ENCODE measurements at regions not wholly inside any gene's neighbourhood (a gene's known extent, or its start where the extent isn't known, plus 50 kb on each side); places are given as distances from the start of the nearest gene placed in this dataset.

- no peak for DNase-seq
Observed at GRCh38 chr15:39194106-39194830, 386.6 kb upstream of the THBS1 start.

- no peak for DNase-seq
Observed at GRCh38 chr15:39195961-39196486, 384.9 kb upstream of the THBS1 start.

DNA sequence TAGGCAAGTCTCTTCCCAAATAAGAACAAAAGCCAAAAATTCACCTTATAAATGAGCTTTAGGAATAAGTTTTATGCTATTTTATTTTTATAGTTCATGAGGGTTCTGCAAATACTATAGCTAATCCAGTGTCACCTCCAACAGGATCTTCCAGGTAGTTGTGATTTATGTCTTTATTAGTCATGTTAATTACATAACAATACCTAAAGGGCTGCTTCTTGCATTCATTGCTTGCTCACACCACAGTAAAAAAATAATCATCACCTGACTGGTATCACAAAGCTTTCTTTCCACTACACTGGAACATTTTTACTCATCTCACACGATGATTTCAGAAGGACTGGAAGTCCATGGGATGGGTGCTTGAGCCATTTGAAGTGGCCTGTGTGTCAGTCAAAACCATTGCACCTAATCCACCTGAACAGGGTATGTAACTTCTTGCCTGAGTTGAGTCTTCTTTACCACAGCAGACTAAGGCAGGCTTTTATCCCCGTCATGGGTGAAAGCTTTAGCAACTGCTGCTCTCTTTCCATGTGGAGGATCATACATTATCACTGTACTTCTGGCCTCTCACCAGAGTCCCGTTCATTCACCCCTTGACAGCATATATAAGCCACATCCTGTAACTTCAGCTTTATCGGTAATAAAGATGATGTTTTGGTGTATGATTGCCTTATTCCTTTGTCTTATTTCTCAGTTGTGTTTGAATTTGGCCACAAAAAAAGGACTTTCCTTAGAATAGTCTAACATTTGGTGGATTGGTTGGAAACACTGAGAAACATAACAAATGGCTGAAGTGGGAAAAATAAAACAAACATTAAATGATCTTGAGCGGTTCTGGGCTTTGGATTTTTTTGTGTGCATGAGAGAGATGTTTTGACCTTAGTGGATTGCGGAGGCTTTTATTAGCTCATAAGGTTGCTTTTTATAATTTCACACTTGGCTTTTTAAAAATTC is 382.6 kb upstream of the THBS1 start:
- DNase-seq, result no peak

GRCh38 chr15:39199076-39199475 is 381.8 kb upstream of the THBS1 start:
- DNase-seq, result no peak

- no peak for DNase-seq
Observed at GRCh38 chr15:39200586-39200985, 380.3 kb upstream of the THBS1 start.

DNA sequence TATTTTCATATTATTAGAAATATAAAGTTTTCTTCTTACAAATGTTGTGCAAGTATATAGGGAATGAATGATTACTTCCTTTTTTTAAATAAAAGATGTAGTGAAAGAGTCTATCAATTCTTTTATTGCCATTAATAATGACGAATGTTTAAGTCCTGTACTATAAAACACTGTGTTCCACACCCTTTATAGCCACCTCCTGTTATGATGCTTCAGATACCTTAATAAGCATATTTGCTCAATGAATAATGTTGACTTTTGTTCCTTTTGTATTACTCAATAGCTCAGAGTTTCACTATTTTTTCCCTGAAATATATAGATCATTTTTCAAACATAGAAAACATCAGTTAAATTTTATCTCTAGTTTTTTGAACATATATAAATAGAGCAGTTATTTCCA is 378.2 kb upstream of the THBS1 start:
- DNase-seq, result no peak

DNA sequence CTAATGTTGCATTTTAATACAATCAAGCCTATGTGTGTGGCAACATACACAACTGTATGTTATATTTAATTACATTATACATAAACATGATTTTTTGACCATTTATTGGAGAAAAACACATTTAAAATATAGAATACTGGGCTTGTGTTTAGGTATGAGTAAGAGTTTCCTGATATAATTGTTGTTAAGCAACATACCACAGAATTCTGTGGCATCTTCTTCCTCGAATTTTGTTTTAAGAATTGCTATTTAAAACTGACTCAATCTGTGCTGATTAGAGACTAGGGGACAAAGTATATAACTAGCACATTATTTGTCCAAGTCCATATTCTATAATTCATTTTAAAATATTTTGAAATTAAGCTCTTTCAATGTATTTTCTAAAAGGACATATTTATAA is 376.8 kb upstream of the THBS1 start:
- no peak for DNase-seq

DNA sequence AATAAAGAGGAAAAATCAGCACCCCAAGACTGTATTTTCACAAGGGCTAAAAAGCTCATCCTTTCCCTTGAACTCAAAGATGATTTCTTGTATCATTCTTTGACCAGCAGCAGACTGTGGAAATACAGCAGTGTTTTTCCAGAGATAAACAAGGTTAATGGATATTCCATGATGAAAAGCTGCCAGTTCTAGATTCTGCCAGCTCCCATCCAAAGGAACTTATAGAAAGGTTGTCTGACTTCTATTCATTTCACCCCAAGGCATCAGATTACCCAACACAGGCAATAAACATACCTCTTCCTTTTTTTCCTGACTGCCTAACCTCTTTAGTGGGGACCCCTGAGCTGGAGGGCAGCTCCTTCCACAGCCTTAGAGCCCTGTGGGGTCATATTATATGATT is 375.8 kb upstream of the THBS1 start:
- no peak for DNase-seq

- no peak for DNase-seq
Observed at GRCh38 chr15:39205506-39206371, 375.1 kb upstream of the THBS1 start.

GRCh38 chr15:39207532-39208115 is 373.3 kb upstream of the THBS1 start:
- no peak for DNase-seq

DNA sequence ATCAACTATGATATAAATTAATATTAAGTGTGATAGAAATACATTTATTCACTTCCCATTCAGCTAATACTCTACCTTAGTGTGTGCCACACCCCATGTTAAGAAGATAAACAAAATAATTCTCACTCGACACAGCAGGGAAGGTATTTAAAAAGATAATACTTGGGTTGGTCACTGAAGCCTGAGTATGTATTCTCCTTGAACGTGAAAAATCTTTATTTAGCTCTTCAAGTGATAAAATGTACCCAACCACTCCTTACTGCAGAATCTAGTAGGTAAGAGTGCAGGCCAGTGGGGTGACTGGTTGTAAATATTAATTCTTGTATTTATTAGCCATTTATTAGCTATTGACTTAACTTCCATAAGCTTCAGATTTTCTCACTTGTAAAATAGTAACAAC is 372.7 kb upstream of the THBS1 start:
- no peak for DNase-seq

DNA sequence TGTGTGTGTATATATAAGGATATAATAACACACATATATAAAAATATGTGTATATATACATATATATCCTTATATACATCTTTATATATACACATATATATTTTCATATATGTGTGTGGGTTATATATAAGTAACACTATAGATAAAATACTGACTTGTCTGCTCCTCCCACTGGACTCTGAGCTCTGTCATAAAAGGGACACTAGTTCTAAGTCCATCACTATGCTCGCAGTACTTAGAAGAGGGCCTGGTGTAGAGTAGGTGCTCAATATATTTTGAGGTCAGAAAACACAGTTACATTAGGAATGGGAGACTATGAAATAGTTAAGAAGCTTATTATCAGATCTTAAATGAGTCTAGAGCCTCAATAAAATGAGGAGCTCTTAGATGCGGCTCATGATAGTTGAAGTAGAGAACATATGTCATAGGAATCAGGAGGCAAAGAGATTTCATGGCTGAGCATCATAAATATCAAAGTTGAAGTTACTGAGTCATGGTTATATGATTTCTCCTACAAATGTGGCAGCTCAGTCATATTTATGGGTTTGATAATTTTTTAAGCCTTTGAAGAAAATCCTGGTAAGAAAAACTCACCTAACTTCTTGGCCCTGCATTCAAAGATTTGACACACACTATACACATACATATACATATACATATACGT is 371.2 kb upstream of the THBS1 start:
- DNase-seq, result no peak

GRCh38 chr15:39211108-39211979 is 369.5 kb upstream of the THBS1 start:
- no peak for DNase-seq

DNA sequence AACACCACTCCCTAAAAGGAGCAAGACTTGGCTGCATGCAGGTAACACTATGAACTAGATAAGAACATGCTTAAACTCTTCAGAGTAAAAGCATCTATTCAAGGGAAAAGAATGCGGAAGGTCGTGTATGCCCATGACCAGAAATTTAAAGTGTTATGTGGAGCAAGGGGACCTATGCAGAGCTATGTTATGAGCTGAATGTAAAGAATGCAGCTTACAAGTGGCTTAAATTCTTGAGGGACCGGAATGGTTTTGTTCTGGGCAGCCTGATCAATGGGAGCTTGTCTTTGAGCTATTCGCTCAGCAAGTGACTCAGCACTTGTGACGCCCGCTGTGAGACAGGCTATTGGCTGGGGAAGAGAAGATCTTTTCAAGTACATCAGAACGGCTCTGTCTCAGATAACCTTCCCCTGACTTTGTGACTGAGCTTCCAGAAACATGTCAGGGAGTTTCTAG is 367.5 kb upstream of the THBS1 start:
- no peak for DNase-seq

GRCh38 chr15:39215015-39215414 is 365.9 kb upstream of the THBS1 start:
- DNase-seq, result no peak

DNA sequence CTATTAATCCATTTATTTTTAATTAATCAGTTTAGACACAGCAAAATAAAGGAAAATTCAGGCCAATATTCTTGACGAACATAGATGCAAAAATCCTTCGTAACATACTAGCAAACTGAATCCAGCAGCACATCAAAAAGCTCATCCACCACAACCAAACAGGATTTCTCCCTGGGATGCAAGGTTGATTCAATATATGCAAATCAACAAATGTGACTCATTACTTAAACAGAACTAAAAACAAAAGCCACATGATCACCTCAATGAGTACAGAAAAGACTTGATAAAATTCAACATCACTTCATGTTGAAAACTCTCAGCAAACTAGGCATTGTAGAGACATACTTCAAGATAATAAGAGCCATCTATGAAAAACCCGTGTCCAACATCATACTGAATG is 364.1 kb upstream of the THBS1 start:
- no peak for DNase-seq

GRCh38 chr15:39219608-39220007 is 361.3 kb upstream of the THBS1 start:
- no peak for DNase-seq

DNA sequence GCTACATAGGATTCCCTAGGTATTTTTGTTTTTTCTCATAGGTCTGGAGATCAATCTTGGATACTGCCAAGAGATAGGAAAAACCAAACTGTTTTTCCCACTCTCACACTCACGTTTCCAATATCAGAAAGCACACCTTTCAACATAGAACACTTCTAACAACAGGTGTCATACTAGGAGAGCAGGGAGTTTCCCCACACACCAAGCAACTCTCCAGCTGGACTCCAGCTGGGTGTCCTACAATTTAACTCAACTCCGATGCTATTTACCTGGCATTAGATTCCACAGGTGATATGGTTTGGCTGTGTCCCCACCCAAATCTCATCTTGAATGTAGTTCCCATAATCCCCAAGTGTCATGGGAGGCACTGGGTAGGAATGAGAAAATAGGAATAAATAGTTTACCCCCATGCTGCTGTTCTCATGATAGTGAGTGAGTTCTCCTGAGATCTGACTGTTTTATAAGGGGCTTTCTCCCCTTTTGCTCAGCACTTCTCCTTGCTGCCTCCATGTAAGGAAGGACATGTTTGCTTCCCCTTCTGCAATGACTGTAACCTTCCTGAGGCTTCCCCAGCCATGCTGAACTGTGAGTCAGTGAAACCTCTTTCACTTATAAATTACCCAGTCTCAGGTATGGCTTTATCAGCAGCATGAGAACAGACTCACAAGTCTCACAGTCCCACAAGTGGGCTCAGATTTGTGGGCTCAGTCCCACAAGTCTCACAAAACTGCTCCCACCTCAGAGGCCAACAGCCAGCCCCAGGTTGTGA is 354.5 kb upstream of the THBS1 start:
- no peak for DNase-seq

- no peak for DNase-seq
Observed at GRCh38 chr15:39227001-39227400, 353.9 kb upstream of the THBS1 start.

- no peak for DNase-seq
Observed at GRCh38 chr15:39228889-39229288, 352.0 kb upstream of the THBS1 start.

Data from NCI-H526 treated with DMSO at 0.1 percent for 48 hours (cell line).